ENCODE measurements at regions not wholly inside any gene's neighbourhood (a gene's known extent, or its start where the extent isn't known, plus 50 kb on each side); places are given as distances from the start of the nearest gene placed in this dataset.

DNA sequence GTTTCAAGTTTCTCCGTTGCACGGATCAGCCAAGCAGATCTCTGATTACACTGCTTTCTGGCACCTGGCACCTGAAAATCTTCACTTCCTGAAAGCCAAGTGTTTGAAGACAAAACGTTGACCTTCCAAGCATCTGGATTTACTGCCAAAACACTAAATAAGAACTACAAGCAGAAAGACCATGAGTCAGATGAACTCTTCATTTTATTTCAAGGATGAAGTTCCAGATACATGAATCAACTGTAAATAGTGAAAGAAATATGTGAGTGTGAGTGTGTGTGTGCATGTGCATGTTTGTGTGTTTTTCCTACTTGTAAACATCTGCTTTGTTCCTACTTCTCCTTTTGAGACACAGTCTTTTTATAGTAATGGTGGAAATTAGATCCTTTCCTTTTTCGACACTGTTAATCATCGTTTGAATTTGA is 60.0 kb upstream of the DTNA start:
- TF ChIP-seq POLR2A (IDR thresholded peaks at IDR 0.05) = no peak
- TF ChIP-seq, protein P1, sequence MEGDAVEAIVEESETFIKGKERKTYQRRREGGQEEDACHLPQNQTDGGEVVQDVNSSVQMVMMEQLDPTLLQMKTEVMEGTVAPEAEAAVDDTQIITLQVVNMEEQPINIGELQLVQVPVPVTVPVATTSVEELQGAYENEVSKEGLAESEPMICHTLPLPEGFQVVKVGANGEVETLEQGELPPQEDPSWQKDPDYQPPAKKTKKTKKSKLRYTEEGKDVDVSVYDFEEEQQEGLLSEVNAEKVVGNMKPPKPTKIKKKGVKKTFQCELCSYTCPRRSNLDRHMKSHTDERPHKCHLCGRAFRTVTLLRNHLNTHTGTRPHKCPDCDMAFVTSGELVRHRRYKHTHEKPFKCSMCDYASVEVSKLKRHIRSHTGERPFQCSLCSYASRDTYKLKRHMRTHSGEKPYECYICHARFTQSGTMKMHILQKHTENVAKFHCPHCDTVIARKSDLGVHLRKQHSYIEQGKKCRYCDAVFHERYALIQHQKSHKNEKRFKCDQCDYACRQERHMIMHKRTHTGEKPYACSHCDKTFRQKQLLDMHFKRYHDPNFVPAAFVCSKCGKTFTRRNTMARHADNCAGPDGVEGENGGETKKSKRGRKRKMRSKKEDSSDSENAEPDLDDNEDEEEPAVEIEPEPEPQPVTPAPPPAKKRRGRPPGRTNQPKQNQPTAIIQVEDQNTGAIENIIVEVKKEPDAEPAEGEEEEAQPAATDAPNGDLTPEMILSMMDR (IDR thresholded peaks at IDR 0.05) = no peak
- no peak for TF ChIP-seq POLR2AphosphoS5 (IDR thresholded peaks at IDR 0.05)

Data from breast epithelium (tissue), 3 donors.